Immature natural killer cell (primary cell): ENCODE measurements at regions not wholly inside any gene's neighbourhood (a gene's known extent, or its start where the extent isn't known, plus 50 kb on each side); places are given as distances from the start of the nearest gene placed in this dataset.

ENCODE experiments used
- DNase-seq, 3 donors: peaks; one replicate each; pipeline ENCODE4 v3.0.0; 2022; ENCODE audit warnings: mixed read lengths in 1 of 3
- H3K27ac Mint-ChIP-seq, 6 donors: one replicate each; pipeline ENCODE4 v1.8.0; 2020; ENCODE audit warnings: mixed read lengths in 6 of 6, mild to moderate bottlenecking in 5 of 6, inconsistent platforms in 4 of 6, moderate library complexity in 3 of 6
- H3K27me3 Mint-ChIP-seq, 3 donors: one replicate each; pipeline ENCODE4 v1.8.0; 2020 to 2021; ENCODE audit warnings: low read depth in 3 of 3, mild to moderate bottlenecking in 3 of 3, mixed read lengths in 3 of 3, moderate library complexity in 3 of 3, inconsistent platforms in 1 of 3
- H3K36me3 Mint-ChIP-seq, 3 donors: one replicate each; pipeline ENCODE4 v1.8.0; 2020; ENCODE audit warnings: mixed read lengths in 3 of 3, inconsistent platforms in 2 of 3, mild to moderate bottlenecking in 2 of 3
- H3K4me1 Mint-ChIP-seq, 2 donors: one replicate each; pipeline ENCODE4 v1.8.0; 2020; ENCODE audit warnings: inconsistent platforms in 2 of 2, mild to moderate bottlenecking in 2 of 2, mixed read lengths in 2 of 2, moderate library complexity in 1 of 2
- H3K4me3 Mint-ChIP-seq, 5 donors: one replicate each; pipeline ENCODE4 v1.8.0; 2020; ENCODE audit warnings: mild to moderate bottlenecking in 5 of 5, mixed read lengths in 5 of 5, inconsistent platforms in 3 of 5, moderate library complexity in 3 of 5
- H3K9me3 Mint-ChIP-seq, 6 donors: one replicate each; pipeline ENCODE4 v1.8.0; 2020; ENCODE audit warnings: mild to moderate bottlenecking in 6 of 6, mixed read lengths in 6 of 6, inconsistent platforms in 4 of 6, moderate library complexity in 3 of 6

- DNase-seq: no peak
- Mint-ChIP-seq H3K27me3 (peaks cover 0 to 2% (median 0%) of the 10 kb centered on the region in 3 donors), H3K27ac (no peak overlapping the region), H3K4me1 (no peaks in the 10 kb centered on the region), H3K9me3 (peaks cover under 1 to 29% (median 10%) of the 10 kb centered on the region in 6 donors), H3K36me3 (no peaks in the 10 kb centered on the region), H3K4me3 (no peak overlapping the region)
Observed at GRCh38 chr3:34724916-34725499, 914.3 kb upstream of the ARPP21 start.

DNA sequence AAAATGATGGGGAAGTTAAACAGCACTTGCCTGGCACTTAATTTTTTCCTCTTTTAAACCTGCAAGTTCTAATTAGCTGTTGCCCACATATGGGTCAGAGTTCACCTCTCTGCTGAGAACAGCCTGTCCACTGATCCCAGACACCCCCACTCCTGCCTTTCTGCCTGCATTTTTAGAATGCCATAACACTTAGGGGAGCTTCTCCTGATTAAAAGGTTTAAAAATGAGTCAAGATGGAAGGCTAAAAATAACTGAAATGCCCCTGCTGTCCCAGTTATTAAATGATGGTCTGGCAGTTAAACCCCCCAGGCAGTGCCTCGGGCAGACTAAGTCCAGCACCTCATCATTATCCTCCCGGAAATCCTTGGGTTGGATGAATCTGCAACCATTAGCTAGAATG lies 913.6 kb upstream of the ARPP21 start:
- H3K9me3 Mint-ChIP-seq: peaks cover 8 to 36% (median 13%) of the 10 kb centered on the region in 6 donors
- no peak overlapping the region for H3K27ac Mint-ChIP-seq
- DNase-seq: no peak
- no peaks in the 10 kb centered on the region for H3K36me3 Mint-ChIP-seq
- no peak overlapping the region for H3K4me3 Mint-ChIP-seq
- H3K27me3 Mint-ChIP-seq: peaks cover 0 to 2% (median 0%) of the 10 kb centered on the region in 3 donors
- H3K4me1 Mint-ChIP-seq: no peaks in the 10 kb centered on the region

DNA sequence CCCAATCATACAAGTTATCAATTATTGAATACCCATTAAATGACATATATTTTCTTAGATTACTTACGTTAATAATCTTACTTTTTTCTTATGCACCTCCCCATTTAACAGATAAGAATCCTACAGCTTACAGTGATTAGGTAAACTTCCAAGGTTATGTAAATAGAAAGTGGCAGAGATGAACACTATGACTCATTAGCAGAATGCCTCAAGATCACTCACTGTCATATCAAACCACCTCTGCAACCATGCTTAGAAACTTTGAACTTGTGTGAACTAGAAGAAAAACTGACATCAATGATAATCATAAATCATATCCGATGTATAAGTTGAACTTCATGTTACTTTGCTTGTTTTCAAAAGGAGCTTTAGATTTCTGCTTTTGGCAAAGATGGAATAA lies 911.6 kb upstream of the ARPP21 start:
- no peaks in the 10 kb centered on the region for H3K4me1 Mint-ChIP-seq
- H3K4me3 Mint-ChIP-seq: no peak overlapping the region
- peaks cover 0 to 3% (median 0%) of the 10 kb centered on the region in 3 donors for H3K36me3 Mint-ChIP-seq
- H3K27ac Mint-ChIP-seq: no peak overlapping the region
- no peak for DNase-seq
- peaks cover 0 to 4% (median 2%) of the 10 kb centered on the region in 3 donors for H3K27me3 Mint-ChIP-seq
- peaks cover 10 to 42% (median 16%) of the 10 kb centered on the region in 6 donors for H3K9me3 Mint-ChIP-seq

DNA sequence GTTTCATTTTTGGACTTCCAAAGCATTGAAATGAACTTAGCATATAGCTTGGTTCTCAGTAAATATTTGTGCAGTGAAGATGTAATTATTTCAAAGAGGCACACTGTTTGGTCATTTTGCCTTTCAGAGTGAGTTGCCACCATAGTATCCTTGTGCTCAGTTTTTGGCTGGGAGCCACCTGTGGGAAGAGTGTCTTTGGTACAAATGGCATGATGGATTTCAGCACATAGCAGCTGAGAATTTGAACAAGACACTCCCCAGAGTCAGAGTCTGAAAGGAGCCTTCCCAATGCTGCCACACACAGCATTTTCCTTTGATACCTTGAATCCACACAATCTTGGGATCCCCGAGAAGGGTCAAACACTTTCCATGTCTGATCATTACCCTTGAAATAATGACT lies 897.2 kb upstream of the ARPP21 start:
- no peak for DNase-seq
- Mint-ChIP-seq H3K9me3 (peaks cover 0 to 25% (median 4%) of the 10 kb centered on the region in 6 donors), H3K27ac (no peak overlapping the region), H3K4me3 (no peak overlapping the region), H3K27me3 (peaks cover 0 to 3% (median 2%) of the 10 kb centered on the region in 3 donors), H3K36me3 (no peaks in the 10 kb centered on the region), H3K4me1 (no peaks in the 10 kb centered on the region)

DNA sequence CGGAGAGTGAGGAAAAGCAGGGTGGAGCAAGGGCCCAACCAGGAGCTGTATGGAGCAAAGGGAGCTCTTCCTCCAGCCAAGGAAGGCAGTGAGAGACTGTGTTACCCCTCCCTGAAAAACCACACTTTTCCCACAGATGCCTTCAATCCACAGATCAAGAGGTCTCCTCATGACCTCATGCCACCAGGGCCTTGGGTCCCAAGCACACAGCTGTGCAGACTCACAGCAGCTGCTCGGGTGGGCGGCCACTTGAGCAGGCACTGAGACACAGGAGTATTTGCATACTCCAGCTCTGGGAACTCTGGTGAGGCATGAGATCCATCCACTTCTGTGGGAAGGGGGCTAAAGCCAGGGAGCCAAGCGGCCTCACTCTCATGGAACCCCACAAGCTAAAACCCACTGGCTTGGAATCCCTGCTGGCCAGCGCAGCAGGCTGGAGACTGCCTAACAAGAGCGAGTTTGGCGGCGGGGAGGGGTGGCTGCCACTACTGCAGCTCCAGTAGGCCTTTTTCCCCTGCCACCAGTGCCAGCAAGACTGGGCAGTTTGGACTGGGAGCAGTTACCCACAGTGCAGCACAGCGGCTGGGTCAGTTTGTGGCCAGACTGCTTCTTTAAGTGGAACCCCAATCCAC lies 880.6 kb upstream of the ARPP21 start:
- Mint-ChIP-seq H3K27me3 (peaks cover 0 to 4% (median 0%) of the 10 kb centered on the region in 3 donors), H3K27ac (no peak overlapping the region), H3K36me3 (peaks cover 0 to 6% (median 4%) of the 10 kb centered on the region in 3 donors), H3K4me1 (no peaks in the 10 kb centered on the region), H3K4me3 (no peak overlapping the region), H3K9me3 (peaks cover 13 to 31% (median 21%) of the 10 kb centered on the region in 6 donors)
- no peak for DNase-seq

GRCh38 chr3:34777386-34777785 lies 861.9 kb upstream of the ARPP21 start:
- H3K4me1 Mint-ChIP-seq: no peaks in the 10 kb centered on the region
- no peak for DNase-seq
- H3K27me3 Mint-ChIP-seq: peaks cover 0 to 4% (median 0%) of the 10 kb centered on the region in 3 donors
- H3K4me3 Mint-ChIP-seq: no peak overlapping the region
- no peaks in the 10 kb centered on the region for H3K36me3 Mint-ChIP-seq
- H3K27ac Mint-ChIP-seq: no peak overlapping the region
- H3K9me3 Mint-ChIP-seq: peaks cover 0 to 15% (median 3%) of the 10 kb centered on the region in 6 donors

GRCh38 chr3:34779092-34779491 lies 860.2 kb upstream of the ARPP21 start:
- H3K9me3 Mint-ChIP-seq: peaks cover 0 to 15% (median 1%) of the 10 kb centered on the region in 6 donors
- H3K36me3 Mint-ChIP-seq: no peaks in the 10 kb centered on the region
- peaks cover 0 to 3% (median 2%) of the 10 kb centered on the region in 3 donors for H3K27me3 Mint-ChIP-seq
- H3K4me1 Mint-ChIP-seq: no peaks in the 10 kb centered on the region
- no peak for DNase-seq
- no peak overlapping the region for H3K27ac Mint-ChIP-seq
- no peak overlapping the region for H3K4me3 Mint-ChIP-seq

- Mint-ChIP-seq H3K27me3 (peaks cover 0 to 3% (median 2%) of the 10 kb centered on the region in 3 donors), H3K27ac (no peak overlapping the region), H3K36me3 (no peaks in the 10 kb centered on the region), H3K4me1 (no peaks in the 10 kb centered on the region), H3K9me3 (peaks cover 0 to 15% (median under 1%) of the 10 kb centered on the region in 6 donors), H3K4me3 (no peak overlapping the region)
- no peak for DNase-seq
Observed at GRCh38 chr3:34780294-34780693, 859.0 kb upstream of the ARPP21 start.

DNA sequence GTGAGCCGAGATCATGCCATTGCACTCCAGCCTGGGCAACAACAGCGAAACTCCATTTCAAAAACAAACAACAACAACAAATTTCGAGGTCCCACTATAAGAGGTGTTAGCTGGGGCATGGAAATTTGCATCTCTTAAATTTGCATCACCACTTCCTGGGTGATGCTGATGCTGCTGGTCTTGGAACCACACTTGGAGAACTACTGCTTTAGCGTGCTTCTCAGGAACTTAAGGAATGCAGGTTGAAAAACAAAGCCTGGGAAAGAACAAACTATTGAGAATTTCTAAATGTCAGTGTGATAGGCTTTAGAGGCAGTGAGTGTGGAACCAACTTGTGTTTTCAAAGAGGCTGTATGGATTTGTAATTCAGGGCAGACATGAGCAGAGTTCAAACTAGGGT lies 858.4 kb upstream of the ARPP21 start:
- H3K36me3 Mint-ChIP-seq: no peaks in the 10 kb centered on the region
- H3K4me3 Mint-ChIP-seq: no peak overlapping the region
- H3K9me3 Mint-ChIP-seq: peaks cover 0 to 15% (median under 1%) of the 10 kb centered on the region in 6 donors
- no peaks in the 10 kb centered on the region for H3K4me1 Mint-ChIP-seq
- DNase-seq: no peak
- no peak overlapping the region for H3K27ac Mint-ChIP-seq
- peaks cover 0 to 3% (median 2%) of the 10 kb centered on the region in 3 donors for H3K27me3 Mint-ChIP-seq

- no peak for DNase-seq
- H3K4me1 Mint-ChIP-seq: no peaks in the 10 kb centered on the region
- peaks cover 0 to 15% (median under 1%) of the 10 kb centered on the region in 6 donors for H3K9me3 Mint-ChIP-seq
- no peaks in the 10 kb centered on the region for H3K36me3 Mint-ChIP-seq
- H3K27ac Mint-ChIP-seq: no peak overlapping the region
- H3K4me3 Mint-ChIP-seq: no peak overlapping the region
- H3K27me3 Mint-ChIP-seq: peaks cover 0 to 3% (median 2%) of the 10 kb centered on the region in 3 donors
Observed at GRCh38 chr3:34782871-34783270, 856.5 kb upstream of the ARPP21 start.

GRCh38 chr3:34783876-34784275 lies 855.4 kb upstream of the ARPP21 start:
- no peak overlapping the region for H3K4me3 Mint-ChIP-seq
- H3K36me3 Mint-ChIP-seq: no peaks in the 10 kb centered on the region
- DNase-seq: no peak
- peaks cover 0 to 10% (median 1%) of the 10 kb centered on the region in 6 donors for H3K9me3 Mint-ChIP-seq
- H3K4me1 Mint-ChIP-seq: no peaks in the 10 kb centered on the region
- H3K27me3 Mint-ChIP-seq: peaks cover 0 to 6% (median 2%) of the 10 kb centered on the region in 3 donors
- H3K27ac Mint-ChIP-seq: no peak overlapping the region

- Mint-ChIP-seq H3K4me3 (no peak overlapping the region), H3K27ac (no peak overlapping the region), H3K36me3 (no peaks in the 10 kb centered on the region), H3K9me3 (peaks cover 0 to 17% (median 4%) of the 10 kb centered on the region in 6 donors), H3K4me1 (no peaks in the 10 kb centered on the region), H3K27me3 (peaks cover 0 to 5% (median 0%) of the 10 kb centered on the region in 3 donors)
- no peak for DNase-seq
Observed at GRCh38 chr3:34793057-34793456, 846.3 kb upstream of the ARPP21 start.

DNA sequence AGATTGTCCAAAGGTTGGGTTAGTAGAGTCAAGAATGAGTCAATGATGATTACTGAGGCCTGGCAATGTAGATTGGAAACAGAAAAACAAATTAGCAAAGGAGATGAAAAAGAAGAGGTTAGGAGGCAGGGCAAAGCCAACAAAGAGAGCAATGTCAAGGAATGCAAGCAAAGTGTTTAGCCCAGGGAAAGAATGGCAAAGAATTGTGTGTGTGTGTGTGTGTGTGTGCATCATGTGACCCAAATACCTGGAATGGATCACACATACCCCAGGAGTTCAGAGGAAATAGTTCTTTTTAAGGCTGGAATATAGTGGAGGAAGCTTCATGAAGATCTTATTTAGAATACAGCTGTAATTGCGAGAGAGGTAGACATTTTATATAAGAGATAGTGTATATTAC lies 831.7 kb upstream of the ARPP21 start:
- no peaks in the 10 kb centered on the region for H3K36me3 Mint-ChIP-seq
- peaks cover 0 to 1% (median 0%) of the 10 kb centered on the region in 3 donors for H3K27me3 Mint-ChIP-seq
- no peak overlapping the region for H3K27ac Mint-ChIP-seq
- peaks cover 0 to 22% (median 6%) of the 10 kb centered on the region in 6 donors for H3K9me3 Mint-ChIP-seq
- DNase-seq: no peak
- H3K4me3 Mint-ChIP-seq: no peak overlapping the region
- H3K4me1 Mint-ChIP-seq: no peaks in the 10 kb centered on the region

DNA sequence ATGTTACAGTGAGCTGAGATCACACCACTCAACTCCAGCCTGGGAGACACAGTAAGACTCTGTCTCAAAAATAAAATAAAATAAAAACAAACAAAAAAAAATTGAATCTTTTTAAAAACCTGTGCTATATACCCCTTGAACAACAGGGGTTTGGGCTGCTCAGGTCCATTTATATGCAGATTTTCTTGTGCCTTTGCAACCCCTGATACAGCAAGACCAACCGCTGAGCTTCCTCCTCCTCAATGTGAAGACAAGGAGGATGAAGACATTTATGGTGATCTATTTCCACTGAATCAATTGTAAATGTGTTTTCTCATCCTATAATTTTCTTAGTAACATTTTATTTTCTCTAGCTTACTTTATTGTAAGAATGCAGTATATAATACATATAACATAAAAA lies 831.0 kb upstream of the ARPP21 start:
- Mint-ChIP-seq H3K9me3 (peaks cover 0 to 22% (median 6%) of the 10 kb centered on the region in 6 donors), H3K27ac (no peak overlapping the region), H3K36me3 (no peaks in the 10 kb centered on the region), H3K4me1 (no peaks in the 10 kb centered on the region), H3K27me3 (peaks cover 0 to 1% (median 0%) of the 10 kb centered on the region in 3 donors), H3K4me3 (no peak overlapping the region)
- DNase-seq: no peak
